GM18873 (cell line): ENCODE measurements at regions not wholly inside any gene's neighbourhood (a gene's known extent, or its start where the extent isn't known, plus 50 kb on each side); places are given as distances from the start of the nearest gene placed in this dataset.
A peak's percentile ranks its signal among the peaks of the same experiment; 100 is the strongest.

ENCODE experiments used
- ATAC-seq: cut with Tn5 transposase; IDR thresholded peaks from one replicate; pipeline ENCODE4 v1.9.1; 2021; ENCODE audit warnings: mild to moderate bottlenecking, moderate library complexity, moderate number of reproducible peaks; ENCODE audit not compliant: unreplicated experiment, low FRiP score

- no peak for ATAC-seq
Measured at GRCh38 chr2:103103678-103104077, 341.8 kb downstream of the TMEM182 start.

GRCh38 chr2:103119352-103119751 is 357.5 kb downstream of the TMEM182 start:
- ATAC-seq: no peak

GRCh38 chr2:103121106-103121505 is 359.3 kb downstream of the TMEM182 start:
- ATAC-seq: no peak

- no peak for ATAC-seq
Measured at GRCh38 chr2:103123516-103123915, 361.7 kb downstream of the TMEM182 start.

- ATAC-seq: no peak
Measured at GRCh38 chr2:103130857-103131256, 369.0 kb downstream of the TMEM182 start.

- ATAC-seq: no peak
Measured at GRCh38 chr2:103132536-103133217, 370.8 kb downstream of the TMEM182 start.

GRCh38 chr2:103135679-103136078 is 373.8 kb downstream of the TMEM182 start:
- no peak for ATAC-seq

- no peak for ATAC-seq
Measured at GRCh38 chr2:103138123-103138901, 376.5 kb downstream of the TMEM182 start.

- no peak for ATAC-seq
Measured at GRCh38 chr2:103139628-103140268, 377.9 kb downstream of the TMEM182 start.

- no peak for ATAC-seq
Measured at GRCh38 chr2:103144837-103145236, 383.0 kb downstream of the TMEM182 start.

GRCh38 chr2:103145739-103146138 is 383.9 kb downstream of the TMEM182 start:
- no peak for ATAC-seq

- ATAC-seq: no peak
Measured at GRCh38 chr2:103151046-103151445, 389.2 kb downstream of the TMEM182 start.

- ATAC-seq: no peak
Measured at GRCh38 chr2:103152556-103152955, 390.7 kb downstream of the TMEM182 start.

- ATAC-seq: no peak
Measured at GRCh38 chr2:103153580-103154284, 391.9 kb downstream of the TMEM182 start.

GRCh38 chr2:103155308-103155707 is 393.5 kb downstream of the TMEM182 start:
- no peak for ATAC-seq

- ATAC-seq: no peak
Measured at GRCh38 chr2:103159018-103159417, 397.2 kb downstream of the TMEM182 start.

- ATAC-seq: peak; percentile 68
Measured at GRCh38 chr2:103161456-103162289, 399.8 kb downstream of the TMEM182 start.

- ATAC-seq: no peak
Measured at GRCh38 chr2:103164748-103165147, 402.9 kb downstream of the TMEM182 start.

- no peak for ATAC-seq
Measured at GRCh38 chr2:103165836-103166235, 404.0 kb downstream of the TMEM182 start.
